ENCODE measurements at regions not wholly inside any gene's neighbourhood (a gene's known extent, or its start where the extent isn't known, plus 50 kb on each side); places are given as distances from the start of the nearest gene placed in this dataset.

GRCh38 chr1:187870552-187870951, 1041.8 kb downstream of the PLA2G4A start:
- no peak for TF ChIP-seq POLR2A (IDR thresholded peaks at IDR 0.05; ENCODE audit: low read depth, low read length)
- no peak for TF ChIP-seq POLR2AphosphoS5 (IDR thresholded peaks at IDR 0.05; ENCODE audit: low read depth, low read length)

Measured in GM12892 (cell line).